Uterus (tissue), 3 donors: ENCODE measurements at regions not wholly inside any gene's neighbourhood (a gene's known extent, or its start where the extent isn't known, plus 50 kb on each side); places are given as distances from the start of the nearest gene placed in this dataset.

Source experiments
- DNase-seq, 2 donors: peaks; one replicate each; pipeline ENCODE4 v3.0.0-alpha.2; 2019 to 2020
- H3K27ac ChIP-seq, 2 donors: fragments of 200-600 bp; sonication (generic); 1 replicate in 1 of 2; 2 replicates in 1 of 2; pipeline ENCODE4 v1.5.1; 2016 to 2018
- H3K27me3 ChIP-seq, 2 donors: fragments of 200-600 bp; sonication (generic); one replicate each; pipeline ENCODE4 v1.5.1; 2018 to 2019; ENCODE audit warnings: control low read depth in 1 of 2
- H3K36me3 ChIP-seq, 2 donors: fragments of 200-600 bp; sonication (generic); one replicate each; pipeline ENCODE4 v1.5.1; 2019; ENCODE audit warnings: control low read depth in 1 of 2
- H3K4me1 ChIP-seq, 2 donors: fragments of 200-600 bp; sonication (generic); one replicate each; pipeline ENCODE4 v1.5.1; 2018 to 2019; ENCODE audit warnings: control low read depth in 1 of 2
- H3K4me3 ChIP-seq, 2 donors: fragments of 200-600 bp; sonication (generic); 1 replicate in 1 of 2; 2 replicates in 1 of 2; pipeline ENCODE4 v1.5.1; 2018 to 2019; ENCODE audit warnings: mild to moderate bottlenecking in 1 of 2
- H3K9me3 ChIP-seq, 2 donors: fragments of 200-600 bp; sonication (generic); one replicate each; pipeline ENCODE4 v1.5.1; 2019; ENCODE audit warnings: control low read depth in 1 of 2
- CTCF ChIP-seq, 4 experiments: fragments of 200-600 bp in 2 of 4; fragments of 450-650 bp in 2 of 4; sonication (generic) in 2 of 4; IDR thresholded peaks; one replicate each; pipeline ENCODE4 v1.5.1; 2016 to 2019; ENCODE audit warnings: antibody characterized with exemption in 4 of 4, mild to moderate bottlenecking in 2 of 4, moderate library complexity in 1 of 4
- POLR2A ChIP-seq, 2 donors: fragments of 450-650 bp; IDR thresholded peaks; one replicate each; pipeline ENCODE4 v1.6.1; 2016; ENCODE audit warnings: antibody characterized with exemption in 2 of 2, mild to moderate bottlenecking in 1 of 2, moderate library complexity in 1 of 2
- intact Hi-C: fragments of 100-400 bp; cut with DNase I; formaldehyde crosslinking; loops from one replicate; pipeline ENCODE4 v1.15.1; 2023; ENCODE audit warnings: low total_unique reads
- donor health status: DM: yes; HTN: yes; CAD: no.

GRCh38 chr10:78800006-78800405 lies 268.8 kb upstream of the ZMIZ1 start:
- intact Hi-C loops: no loop called here

GRCh38 chr10:78800535-78801320 lies 268.0 kb upstream of the ZMIZ1 start:
- intact Hi-C loops: no loop called here
- Histone ChIP-seq H3K36me3 (no peaks in the 10 kb centered on the region), H3K27ac (peak overlapping the region in 1 of 2 donors; percentile 87)

More at GRCh38 chr10:78800006-78800405, 268.8 kb upstream of the ZMIZ1 start:
- no peak for DNase-seq
- Histone ChIP-seq H3K27me3 (no peaks in the 10 kb centered on the region), H3K4me3 (no peak overlapping the region), H3K4me1 (peaks cover 14 to 24% of the 10 kb centered on the region in 2 donors), H3K36me3 (no peaks in the 10 kb centered on the region), H3K27ac (no peak overlapping the region), H3K9me3 (no peaks in the 10 kb centered on the region)
- no peak for TF ChIP-seq POLR2A (IDR thresholded peaks at IDR 0.05)
- TF ChIP-seq CTCF (IDR thresholded peaks at IDR 0.05): no peak

GRCh38 chr10:78802431-78802830 lies 266.3 kb upstream of the ZMIZ1 start:
- intact Hi-C loops: no loop called here
- no peaks in the 10 kb centered on the region for H3K36me3 ChIP-seq
- H3K4me1 ChIP-seq: peaks cover 14 to 27% of the 10 kb centered on the region in 2 donors
- H3K4me3 ChIP-seq: no peak overlapping the region
- H3K27ac ChIP-seq: peak overlapping the region; percentile 87 to 88
- no peaks in the 10 kb centered on the region for H3K9me3 ChIP-seq
- no peak for TF ChIP-seq CTCF (IDR thresholded peaks at IDR 0.05)
- TF ChIP-seq POLR2A (IDR thresholded peaks at IDR 0.05): no peak
- H3K27me3 ChIP-seq: no peaks in the 10 kb centered on the region
- DNase-seq: no peak

More at GRCh38 chr10:78800535-78801320, 268.0 kb upstream of the ZMIZ1 start:
- no peak for TF ChIP-seq POLR2A (IDR thresholded peaks at IDR 0.05)
- no peak for TF ChIP-seq CTCF (IDR thresholded peaks at IDR 0.05)
- no peaks in the 10 kb centered on the region for H3K9me3 ChIP-seq
- H3K4me3 ChIP-seq: no peak overlapping the region
- no peaks in the 10 kb centered on the region for H3K27me3 ChIP-seq
- DNase-seq: no peak
- peaks cover 14 to 24% of the 10 kb centered on the region in 2 donors for H3K4me1 ChIP-seq

- Histone ChIP-seq H3K27me3 (no peaks in the 10 kb centered on the region), H3K27ac (peak overlapping the region; percentile 87 to 88), H3K4me1 (peaks cover 14 to 31% of the 10 kb centered on the region in 2 donors), H3K9me3 (no peaks in the 10 kb centered on the region), H3K36me3 (no peaks in the 10 kb centered on the region), H3K4me3 (no peak overlapping the region)
- TF ChIP-seq CTCF (IDR thresholded peaks at IDR 0.05) (no peak), POLR2A (IDR thresholded peaks at IDR 0.05) (peak in 1 of 2 donors; percentile 23)
- peak; percentile 74 to 78 for DNase-seq
- intact Hi-C loops: no loop called here
Observed at GRCh38 chr10:78802866-78803265, 265.9 kb upstream of the ZMIZ1 start.

- intact Hi-C loops: no loop called here
- no peak for DNase-seq
- H3K4me3 ChIP-seq: no peak overlapping the region
- H3K4me1 ChIP-seq: peaks cover 14 to 31% of the 10 kb centered on the region in 2 donors
- H3K27ac ChIP-seq: peak overlapping the region; percentile 87 to 88
- H3K36me3 ChIP-seq: no peaks in the 10 kb centered on the region
- H3K27me3 ChIP-seq: no peaks in the 10 kb centered on the region
- TF ChIP-seq CTCF (IDR thresholded peaks at IDR 0.05): no peak
- no peak for TF ChIP-seq POLR2A (IDR thresholded peaks at IDR 0.05)
- no peaks in the 10 kb centered on the region for H3K9me3 ChIP-seq
Observed at GRCh38 chr10:78803710-78804109, 265.1 kb upstream of the ZMIZ1 start.
